ENCODE measurements at regions not wholly inside any gene's neighbourhood (a gene's known extent, or its start where the extent isn't known, plus 50 kb on each side); places are given as distances from the start of the nearest gene placed in this dataset.

DNA sequence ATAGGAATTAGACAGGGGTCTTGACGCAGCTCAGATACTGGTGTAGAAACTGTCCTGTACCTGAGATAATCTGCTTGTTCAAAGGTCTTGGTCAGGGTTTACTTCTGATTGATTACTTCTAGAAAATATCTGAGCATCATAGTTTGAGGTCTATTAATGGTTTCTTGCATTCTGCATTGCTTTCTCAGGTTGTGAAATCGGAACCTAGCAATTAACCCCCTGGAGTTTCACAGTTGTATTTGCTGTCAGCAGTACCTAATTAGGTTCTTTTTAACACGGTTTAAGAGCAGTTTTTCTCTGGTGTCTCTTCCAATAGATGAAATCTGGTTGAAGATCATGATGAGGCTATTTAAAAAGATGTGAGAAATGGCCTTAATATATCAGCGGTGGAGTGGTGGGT is 428.6 kb upstream of the SYT4 start:
- Histone ChIP-seq H3K79me2 (ENCODE audit: low read depth) (no peaks in the 10 kb centered on the region), H3K36me3 (no peaks in the 10 kb centered on the region), H3K4me2 (peak overlapping the region; percentile 26), H2AFZ (replicated peaks) (no peak overlapping the region), H3K27ac (no peak overlapping the region), H4K20me1 (ENCODE audit: low read depth) (no peaks in the 10 kb centered on the region), H3K4me1 (peaks cover 12% of the 10 kb centered on the region), H3K4me3 (no peak overlapping the region), H3K9ac (no peak overlapping the region), H3K27me3 (no peaks in the 10 kb centered on the region), H3K9me3 (ENCODE audit: low read depth) (no peaks in the 10 kb centered on the region), H3F3A (ENCODE audit: low read depth) (no peaks in the 10 kb centered on the region)
- Mint-ChIP-seq H3K4me3 (no peak overlapping the region), H3K36me3 (no peaks in the 10 kb centered on the region), H3K9me3 (no peaks in the 10 kb centered on the region), H3K4me1 (no peaks in the 10 kb centered on the region), H3K27me3 (ENCODE audit: insufficient read depth, low read depth) (no peaks in the 10 kb centered on the region), H3K27ac (no peak overlapping the region)
- peak; percentile 41 for DNase-seq (ENCODE audit: low spot score)
- TF ChIP-seq EZH2 (IDR thresholded peaks at IDR 0.05) = no peak
- no peak for TF ChIP-seq EZH2phosphoT487 (IDR thresholded peaks at IDR 0.05)

- no peak for TF ChIP-seq CTCF (IDR thresholded peaks at IDR 0.05)
- TF ChIP-seq EZH2 (IDR thresholded peaks at IDR 0.05) = no peak
- Histone ChIP-seq H3K9ac (no peak overlapping the region), H3K4me2 (no peak overlapping the region), H2AFZ (replicated peaks) (no peak overlapping the region), H3K27ac (no peak overlapping the region), H4K20me1 (ENCODE audit: low read depth) (no peaks in the 10 kb centered on the region), H3K79me2 (ENCODE audit: low read depth) (no peaks in the 10 kb centered on the region), H3F3A (ENCODE audit: low read depth) (no peaks in the 10 kb centered on the region), H3K4me1 (peaks cover 12% of the 10 kb centered on the region), H3K27me3 (no peaks in the 10 kb centered on the region), H3K4me3 (no peak overlapping the region), H3K36me3 (no peaks in the 10 kb centered on the region), H3K9me3 (ENCODE audit: low read depth) (no peaks in the 10 kb centered on the region)
- Mint-ChIP-seq H3K36me3 (no peaks in the 10 kb centered on the region), H3K4me1 (no peaks in the 10 kb centered on the region), H3K9me3 (no peaks in the 10 kb centered on the region), H3K27ac (no peak overlapping the region), H3K4me3 (no peak overlapping the region), H3K27me3 (ENCODE audit: insufficient read depth, low read depth) (no peaks in the 10 kb centered on the region)
- no peak for DNase-seq (ENCODE audit: low spot score)
Measured at GRCh38 chr18:43710135-43710534, 432.8 kb upstream of the SYT4 start.

- H3K27me3 Mint-ChIP-seq (ENCODE audit: insufficient read depth, low read depth) = no peaks in the 10 kb centered on the region
- H3K79me2 ChIP-seq (ENCODE audit: low read depth) = no peaks in the 10 kb centered on the region
- no peaks in the 10 kb centered on the region for H3K9me3 ChIP-seq (ENCODE audit: low read depth)
- no peaks in the 10 kb centered on the region for H4K20me1 ChIP-seq (ENCODE audit: low read depth)
- no peak for TF ChIP-seq EZH2 (IDR thresholded peaks at IDR 0.05)
- TF ChIP-seq CTCF (IDR thresholded peaks at IDR 0.05) = no peak
- TF ChIP-seq EZH2phosphoT487 (IDR thresholded peaks at IDR 0.05) = no peak
- no peak overlapping the region for H3K27ac Mint-ChIP-seq
- H2AFZ ChIP-seq (replicated peaks) = no peak overlapping the region
- no peak overlapping the region for H3K4me3 Mint-ChIP-seq
- H3F3A ChIP-seq (ENCODE audit: low read depth) = no peaks in the 10 kb centered on the region
- H3K27ac ChIP-seq = no peak overlapping the region
- peak; percentile 4 for DNase-seq (ENCODE audit: low spot score)
- no peak overlapping the region for H3K9ac ChIP-seq
- no peaks in the 10 kb centered on the region for H3K27me3 ChIP-seq
- H3K4me3 ChIP-seq = no peak overlapping the region
- no peaks in the 10 kb centered on the region for H3K36me3 ChIP-seq
- H3K4me2 ChIP-seq = no peak overlapping the region
- no peaks in the 10 kb centered on the region for H3K4me1 Mint-ChIP-seq
- no peaks in the 10 kb centered on the region for H3K36me3 Mint-ChIP-seq
- H3K9me3 Mint-ChIP-seq = no peaks in the 10 kb centered on the region
- H3K4me1 ChIP-seq = no peaks in the 10 kb centered on the region
Measured at GRCh38 chr18:43714343-43715010, 437.2 kb upstream of the SYT4 start.

DNA sequence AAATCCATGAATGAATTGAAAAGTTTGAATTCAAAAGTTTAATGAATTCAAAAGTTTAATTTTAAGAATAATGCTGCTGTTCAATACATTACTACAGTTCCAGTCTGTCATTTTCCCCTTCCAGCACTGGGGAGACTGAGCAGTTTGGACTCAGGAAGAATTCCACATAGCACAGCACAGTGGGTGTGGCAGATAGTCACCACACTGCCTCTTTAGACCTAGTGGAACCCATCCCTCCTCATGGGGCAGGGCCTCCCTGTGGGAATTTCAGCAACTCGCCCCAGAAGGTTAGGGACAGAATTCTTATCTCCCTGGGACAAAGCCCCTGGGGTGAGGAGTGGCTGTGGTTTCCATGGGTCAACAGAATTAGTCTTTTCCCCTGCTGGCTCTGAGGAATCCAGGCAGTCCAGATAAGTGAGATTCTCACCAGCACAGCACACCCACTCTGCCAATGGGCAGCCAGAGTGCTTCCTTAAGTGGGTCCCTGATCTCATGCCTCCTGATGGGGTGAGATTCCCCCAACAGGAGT is 442.0 kb upstream of the SYT4 start:
- Mint-ChIP-seq H3K27ac (no peak overlapping the region), H3K4me3 (no peak overlapping the region), H3K36me3 (no peaks in the 10 kb centered on the region), H3K9me3 (peaks cover 12% of the 10 kb centered on the region), H3K4me1 (no peaks in the 10 kb centered on the region), H3K27me3 (ENCODE audit: insufficient read depth, low read depth) (peaks cover 3% of the 10 kb centered on the region)
- no peaks in the 10 kb centered on the region for H3K4me1 ChIP-seq
- no peaks in the 10 kb centered on the region for H4K20me1 ChIP-seq (ENCODE audit: low read depth)
- no peaks in the 10 kb centered on the region for H3K9me3 ChIP-seq (ENCODE audit: low read depth)
- no peak overlapping the region for H3K4me3 ChIP-seq
- H3K9ac ChIP-seq = no peak overlapping the region
- no peak overlapping the region for H3K27ac ChIP-seq
- no peaks in the 10 kb centered on the region for H3K27me3 ChIP-seq
- H3K79me2 ChIP-seq (ENCODE audit: low read depth) = no peaks in the 10 kb centered on the region
- no peaks in the 10 kb centered on the region for H3K36me3 ChIP-seq
- no peak for DNase-seq (ENCODE audit: low spot score)
- H3F3A ChIP-seq (ENCODE audit: low read depth) = no peaks in the 10 kb centered on the region
- H2AFZ ChIP-seq (replicated peaks) = no peak overlapping the region
- H3K4me2 ChIP-seq = no peak overlapping the region
- no peak for TF ChIP-seq EZH2 (IDR thresholded peaks at IDR 0.05)
- TF ChIP-seq CTCF (IDR thresholded peaks at IDR 0.05) = no peak
- TF ChIP-seq EZH2phosphoT487 (IDR thresholded peaks at IDR 0.05) = no peak

Measured in neural progenitor cell (in vitro differentiated cells).